ENCODE measurements at regions not wholly inside any gene's neighbourhood (a gene's known extent, or its start where the extent isn't known, plus 50 kb on each side); places are given as distances from the start of the nearest gene placed in this dataset.
"Not testable (repeated sequence)": the region's sequence is repeated elsewhere in the genome, so short reads cannot be mapped to it uniquely, and the experiment has no call there.

- DNase-seq (ENCODE audit: low spot score in 2 of 2): no peak
- FAIRE-seq: no peak
Observed at GRCh38 chr2:36238106-36238505, 117.5 kb upstream of the CRIM1 start.

- FAIRE-seq: no peak
- no peak for DNase-seq (ENCODE audit: low spot score in 2 of 2)
Observed at GRCh38 chr2:36235882-36236281, 119.7 kb upstream of the CRIM1 start.

- FAIRE-seq (no peak), DNase-seq (ENCODE audit: low spot score in 2 of 2) (no peak)
Observed at GRCh38 chr2:36235426-36235825, 120.2 kb upstream of the CRIM1 start.

GRCh38 chr2:36223259-36223658 lies 132.3 kb upstream of the CRIM1 start:
- DNase-seq (ENCODE audit: low spot score in 2 of 2): no peak
- FAIRE-seq: no peak

- DNase-seq (ENCODE audit: low spot score in 2 of 2): no peak
- no peak for FAIRE-seq
Observed at GRCh38 chr2:36222485-36222884, 133.1 kb upstream of the CRIM1 start.

- FAIRE-seq: no peak
- no peak for DNase-seq (ENCODE audit: low spot score in 2 of 2)
Observed at GRCh38 chr2:36214691-36215090, 140.9 kb upstream of the CRIM1 start.

GRCh38 chr2:36203366-36203765 lies 152.2 kb upstream of the CRIM1 start:
- FAIRE-seq (no peak), DNase-seq (ENCODE audit: low spot score in 2 of 2) (no peak)

- DNase-seq (ENCODE audit: low spot score in 2 of 2): no peak
- FAIRE-seq: no peak
Observed at GRCh38 chr2:36197181-36197971, 158.2 kb upstream of the CRIM1 start.

GRCh38 chr2:36193680-36194079 lies 161.9 kb upstream of the CRIM1 start:
- no peak for DNase-seq (ENCODE audit: low spot score in 2 of 2)
- no peak for FAIRE-seq

- no peak for FAIRE-seq
- no peak for DNase-seq (ENCODE audit: low spot score in 2 of 2)
Observed at GRCh38 chr2:36192983-36193382, 162.6 kb upstream of the CRIM1 start.

- DNase-seq (ENCODE audit: low spot score in 2 of 2) (no peak), FAIRE-seq (no peak)
Observed at GRCh38 chr2:36190097-36190496, 165.5 kb upstream of the CRIM1 start.

GRCh38 chr2:36185624-36186023 lies 170.0 kb upstream of the CRIM1 start:
- no peak for FAIRE-seq
- no peak for DNase-seq (ENCODE audit: low spot score in 2 of 2)

- no peak for DNase-seq (ENCODE audit: low spot score in 2 of 2)
- no peak for FAIRE-seq
Observed at GRCh38 chr2:36184848-36185247, 170.7 kb upstream of the CRIM1 start.

GRCh38 chr2:36180789-36181482 lies 174.6 kb upstream of the CRIM1 start:
- not testable (repeated sequence) for FAIRE-seq

GRCh38 chr2:36180293-36180692 lies 175.3 kb upstream of the CRIM1 start:
- DNase-seq (ENCODE audit: low spot score in 2 of 2); FAIRE-seq: not testable (repeated sequence)

More at GRCh38 chr2:36180789-36181482, 174.6 kb upstream of the CRIM1 start:
- not testable (repeated sequence) for DNase-seq (ENCODE audit: low spot score in 2 of 2)

- FAIRE-seq; DNase-seq (ENCODE audit: low spot score in 2 of 2): not testable (repeated sequence)
Observed at GRCh38 chr2:36179668-36180269, 175.8 kb upstream of the CRIM1 start.

GRCh38 chr2:36178384-36178783 lies 177.2 kb upstream of the CRIM1 start:
- no peak for DNase-seq (ENCODE audit: low spot score in 2 of 2)

GRCh38 chr2:36177282-36177681 lies 178.3 kb upstream of the CRIM1 start:
- no peak for DNase-seq (ENCODE audit: low spot score in 2 of 2)
- no peak for FAIRE-seq

More at GRCh38 chr2:36178384-36178783, 177.2 kb upstream of the CRIM1 start:
- FAIRE-seq: no peak

- FAIRE-seq (no peak), DNase-seq (ENCODE audit: low spot score in 2 of 2) (no peak)
Observed at GRCh38 chr2:36174920-36175319, 180.7 kb upstream of the CRIM1 start.

- no peak for FAIRE-seq
- no peak for DNase-seq (ENCODE audit: low spot score in 2 of 2)
Observed at GRCh38 chr2:36173760-36174404, 181.7 kb upstream of the CRIM1 start.

GRCh38 chr2:36172824-36173223 lies 182.8 kb upstream of the CRIM1 start:
- DNase-seq (ENCODE audit: low spot score in 2 of 2): no peak

More at GRCh38 chr2:36172824-36173223, 182.8 kb upstream of the CRIM1 start:
- FAIRE-seq: no peak

Data from frontal cortex (tissue), 3 donors.